ENCODE measurements at regions not wholly inside any gene's neighbourhood (a gene's known extent, or its start where the extent isn't known, plus 50 kb on each side); places are given as distances from the start of the nearest gene placed in this dataset.

DNA sequence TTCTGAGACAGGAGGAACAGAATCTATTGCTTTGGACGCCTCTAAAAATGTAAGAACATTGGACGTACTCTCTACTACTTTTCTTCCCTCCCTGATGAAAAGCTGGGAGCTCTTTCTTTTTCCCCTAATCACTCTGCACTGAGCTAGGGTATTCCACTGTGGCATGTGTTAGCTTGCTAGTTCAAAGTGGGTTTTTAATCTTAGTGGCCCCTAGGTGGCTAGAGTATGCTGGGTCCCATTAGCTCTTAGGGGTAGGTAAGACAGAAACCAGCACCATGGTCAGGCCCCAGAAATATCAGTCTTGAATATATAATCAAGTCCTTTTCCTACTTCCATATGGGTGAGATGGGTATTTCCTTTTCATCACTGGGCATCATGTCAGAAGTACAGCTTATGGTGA is 945.2 kb upstream of the PTPRD start:
- TF ChIP-seq, protein P1, sequence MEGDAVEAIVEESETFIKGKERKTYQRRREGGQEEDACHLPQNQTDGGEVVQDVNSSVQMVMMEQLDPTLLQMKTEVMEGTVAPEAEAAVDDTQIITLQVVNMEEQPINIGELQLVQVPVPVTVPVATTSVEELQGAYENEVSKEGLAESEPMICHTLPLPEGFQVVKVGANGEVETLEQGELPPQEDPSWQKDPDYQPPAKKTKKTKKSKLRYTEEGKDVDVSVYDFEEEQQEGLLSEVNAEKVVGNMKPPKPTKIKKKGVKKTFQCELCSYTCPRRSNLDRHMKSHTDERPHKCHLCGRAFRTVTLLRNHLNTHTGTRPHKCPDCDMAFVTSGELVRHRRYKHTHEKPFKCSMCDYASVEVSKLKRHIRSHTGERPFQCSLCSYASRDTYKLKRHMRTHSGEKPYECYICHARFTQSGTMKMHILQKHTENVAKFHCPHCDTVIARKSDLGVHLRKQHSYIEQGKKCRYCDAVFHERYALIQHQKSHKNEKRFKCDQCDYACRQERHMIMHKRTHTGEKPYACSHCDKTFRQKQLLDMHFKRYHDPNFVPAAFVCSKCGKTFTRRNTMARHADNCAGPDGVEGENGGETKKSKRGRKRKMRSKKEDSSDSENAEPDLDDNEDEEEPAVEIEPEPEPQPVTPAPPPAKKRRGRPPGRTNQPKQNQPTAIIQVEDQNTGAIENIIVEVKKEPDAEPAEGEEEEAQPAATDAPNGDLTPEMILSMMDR (IDR thresholded peaks at IDR 0.05), result no peak
- Mint-ChIP-seq H3K9me3 (ENCODE audit: low read depth) (no peaks in the 10 kb centered on the region), H3K27ac (ENCODE audit: unreplicated experiment) (no peak overlapping the region), H3K36me3 (ENCODE audit: low read depth) (no peaks in the 10 kb centered on the region), H3K4me1 (ENCODE audit: low read depth) (no peaks in the 10 kb centered on the region), H3K27me3 (ENCODE audit: low read depth) (peaks cover 2% of the 10 kb centered on the region), H3K4me3 (ENCODE audit: unreplicated experiment) (no peak overlapping the region)
- DNase-seq (ENCODE audit: low spot score), result no peak

DNA sequence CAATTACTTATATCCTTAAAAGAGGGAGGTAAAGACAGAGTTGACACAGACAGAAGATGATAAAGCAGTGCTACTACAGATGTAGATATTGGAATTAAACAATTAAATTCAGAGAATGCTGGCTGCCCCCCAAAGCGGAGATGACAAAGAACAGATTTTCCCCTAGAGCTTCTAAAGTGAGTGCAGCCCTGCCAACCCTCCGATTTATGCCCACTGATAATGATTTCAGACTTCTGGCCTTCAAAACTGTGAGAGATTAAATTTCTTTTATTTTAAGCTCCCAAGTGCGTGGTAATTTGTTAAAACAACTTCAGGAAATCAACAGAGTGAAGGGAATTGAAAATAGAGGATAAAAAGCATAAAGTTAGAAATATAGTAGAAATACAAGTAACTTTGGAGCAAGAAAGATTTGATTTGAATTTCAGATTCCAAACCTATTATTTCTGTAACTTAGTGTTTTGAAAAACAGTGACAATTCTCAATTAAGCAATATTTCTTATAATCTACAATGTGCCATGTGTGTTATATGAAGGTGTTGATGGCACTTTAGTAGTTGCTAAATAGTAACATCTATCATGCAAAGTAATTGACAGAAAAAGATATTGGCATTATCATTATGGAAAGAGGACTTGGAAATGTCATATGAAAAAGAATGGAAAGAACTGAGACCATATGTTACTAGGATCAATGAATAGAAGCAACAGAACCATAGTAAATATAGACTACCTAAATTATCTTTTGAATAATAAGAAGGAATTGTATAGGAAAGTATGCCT is 946.4 kb upstream of the PTPRD start:
- no peak overlapping the region for H3K4me3 Mint-ChIP-seq (ENCODE audit: unreplicated experiment)
- TF ChIP-seq, protein P1 (IDR thresholded peaks at IDR 0.05), result no peak
- DNase-seq (ENCODE audit: low spot score), result no peak
- H3K9me3 Mint-ChIP-seq (ENCODE audit: low read depth), result peaks cover 6% of the 10 kb centered on the region
- no peak overlapping the region for H3K27ac Mint-ChIP-seq (ENCODE audit: unreplicated experiment)
- H3K36me3 Mint-ChIP-seq (ENCODE audit: low read depth), result no peaks in the 10 kb centered on the region
- no peaks in the 10 kb centered on the region for H3K4me1 Mint-ChIP-seq (ENCODE audit: low read depth)
- H3K27me3 Mint-ChIP-seq (ENCODE audit: low read depth), result peaks cover 2% of the 10 kb centered on the region

DNA sequence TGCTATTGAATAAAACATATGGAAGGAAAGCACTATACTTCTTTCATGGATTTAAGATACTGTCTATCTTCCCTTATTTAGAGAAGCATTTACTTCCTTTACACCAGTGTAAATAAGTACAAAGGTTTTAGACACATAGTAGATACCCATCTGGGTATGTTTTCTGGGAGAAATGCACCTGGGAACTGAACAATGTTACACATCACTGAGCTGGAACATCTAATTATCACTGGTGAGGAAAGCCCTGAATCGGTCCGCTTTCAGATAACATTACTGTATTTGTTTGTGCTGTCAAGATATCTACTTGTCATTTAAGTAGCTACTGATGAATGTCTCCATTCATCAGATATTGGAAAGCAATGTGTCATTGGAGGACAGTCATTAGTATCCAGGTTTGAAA is 964.7 kb upstream of the PTPRD start:
- no peak for DNase-seq (ENCODE audit: low spot score)
- Mint-ChIP-seq H3K27me3 (ENCODE audit: low read depth) (no peaks in the 10 kb centered on the region), H3K27ac (ENCODE audit: unreplicated experiment) (no peak overlapping the region), H3K9me3 (ENCODE audit: low read depth) (no peaks in the 10 kb centered on the region), H3K36me3 (ENCODE audit: low read depth) (no peaks in the 10 kb centered on the region), H3K4me1 (ENCODE audit: low read depth) (no peaks in the 10 kb centered on the region), H3K4me3 (ENCODE audit: unreplicated experiment) (no peak overlapping the region)
- TF ChIP-seq, protein P1 (IDR thresholded peaks at IDR 0.05), result no peak

DNA sequence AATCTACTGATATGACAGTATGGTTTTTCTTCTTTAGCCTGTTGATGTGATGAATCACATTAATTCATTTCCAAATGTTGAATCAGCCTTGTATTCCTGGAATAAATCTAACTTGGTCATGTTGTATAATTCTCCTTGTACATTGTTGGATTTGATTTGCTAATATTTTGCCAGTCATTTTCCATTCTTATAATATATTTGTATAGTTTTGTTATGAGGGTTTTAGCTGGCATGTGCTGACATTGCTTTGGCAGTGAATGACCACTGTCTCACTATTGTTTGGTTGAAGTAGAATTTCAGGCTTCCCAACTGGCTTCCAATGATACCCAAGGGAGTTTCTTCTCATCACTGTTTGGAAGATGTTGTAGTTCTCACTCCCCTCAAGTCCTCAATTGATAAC is 983.0 kb upstream of the PTPRD start:
- no peaks in the 10 kb centered on the region for H3K4me1 Mint-ChIP-seq (ENCODE audit: low read depth)
- no peaks in the 10 kb centered on the region for H3K36me3 Mint-ChIP-seq (ENCODE audit: low read depth)
- H3K4me3 Mint-ChIP-seq (ENCODE audit: unreplicated experiment), result no peak overlapping the region
- no peak for DNase-seq (ENCODE audit: low spot score)
- TF ChIP-seq, protein P1 (IDR thresholded peaks at IDR 0.05), result no peak
- peaks cover 2% of the 10 kb centered on the region for H3K27me3 Mint-ChIP-seq (ENCODE audit: low read depth)
- no peaks in the 10 kb centered on the region for H3K9me3 Mint-ChIP-seq (ENCODE audit: low read depth)
- no peak overlapping the region for H3K27ac Mint-ChIP-seq (ENCODE audit: unreplicated experiment)

DNA sequence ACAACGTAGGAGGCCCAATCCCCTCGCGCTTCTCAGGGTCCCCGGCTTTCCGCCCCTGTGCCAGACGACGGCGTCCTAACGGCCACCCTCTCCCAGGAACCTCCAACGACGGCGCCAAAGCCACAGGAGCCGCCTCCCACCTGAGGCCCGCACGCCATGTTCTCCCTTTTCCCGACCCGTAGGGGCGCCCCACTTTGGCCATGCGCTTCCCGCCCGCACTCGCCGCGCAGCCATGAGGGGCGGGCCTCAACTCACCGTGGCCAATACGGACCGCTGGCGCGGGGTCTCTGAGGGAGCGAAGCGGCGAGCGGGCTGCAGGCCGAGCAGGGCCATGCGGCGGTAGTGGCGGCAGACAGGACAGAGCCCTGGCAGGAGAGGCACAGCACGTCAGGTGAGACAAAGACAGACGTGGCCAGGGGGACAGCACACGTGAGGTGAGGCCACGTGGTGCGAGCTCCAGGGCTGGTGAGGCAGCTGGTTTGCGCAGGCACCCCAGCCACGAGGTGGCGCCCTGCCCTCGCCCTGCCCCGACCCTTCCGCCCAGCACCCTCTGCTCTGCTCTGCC is 1005.5 kb upstream of the PTPRD start:
- no peaks in the 10 kb centered on the region for H3K36me3 Mint-ChIP-seq (ENCODE audit: low read depth)
- DNase-seq (ENCODE audit: low spot score), result peak; percentile 92
- H3K27ac Mint-ChIP-seq (ENCODE audit: unreplicated experiment), result no peak overlapping the region
- no peaks in the 10 kb centered on the region for H3K27me3 Mint-ChIP-seq (ENCODE audit: low read depth)
- no peak overlapping the region for H3K4me3 Mint-ChIP-seq (ENCODE audit: unreplicated experiment)
- H3K9me3 Mint-ChIP-seq (ENCODE audit: low read depth), result no peaks in the 10 kb centered on the region
- H3K4me1 Mint-ChIP-seq (ENCODE audit: low read depth), result no peaks in the 10 kb centered on the region
- TF ChIP-seq, protein P1 (IDR thresholded peaks at IDR 0.05), result no peak

All from chondrocyte (in vitro differentiated cells).